Uterus (tissue), 2 donors: ENCODE measurements at regions not wholly inside any gene's neighbourhood (a gene's known extent, or its start where the extent isn't known, plus 50 kb on each side); places are given as distances from the start of the nearest gene placed in this dataset.

Source experiments
- CTCF ChIP-seq, 4 experiments: fragments of 200-600 bp in 2 of 4; fragments of 450-650 bp in 2 of 4; sonication (generic) in 2 of 4; IDR thresholded peaks; one replicate each; pipeline ENCODE4 v1.5.1; 2016 to 2019; ENCODE audit warnings: antibody characterized with exemption in 4 of 4, mild to moderate bottlenecking in 2 of 4, moderate library complexity in 1 of 4
- POLR2A ChIP-seq, 2 donors: fragments of 450-650 bp; IDR thresholded peaks; one replicate each; pipeline ENCODE4 v1.6.1; 2016; ENCODE audit warnings: antibody characterized with exemption in 2 of 2, mild to moderate bottlenecking in 1 of 2, moderate library complexity in 1 of 2

GRCh38 chr11:16440136-16440535, 83.8 kb upstream of the SOX6 start:
- TF ChIP-seq CTCF (IDR thresholded peaks at IDR 0.05) (no peak), POLR2A (IDR thresholded peaks at IDR 0.05) (no peak)
